Heart right ventricle (tissue), 16 donors: ENCODE measurements at regions not wholly inside any gene's neighbourhood (a gene's known extent, or its start where the extent isn't known, plus 50 kb on each side); places are given as distances from the start of the nearest gene placed in this dataset.

Experiments
- ATAC-seq, 8 donors: fragments of 200-7000 bp; cut with Tn5 transposase; one replicate each; pipeline ENCODE4 v1.9.1; 2020; ENCODE audit warnings: mild to moderate bottlenecking in 8 of 8, moderate library complexity in 8 of 8, moderate number of reproducible peaks in 1 of 8
- DNase-seq, 2 donors: peaks; one replicate each; pipeline ENCODE4 v3.0.0-alpha.2; 2020
- H3K27ac ChIP-seq, 10 donors: fragments of 200-600 bp; sonication (generic) in 2 of 10; one replicate each; pipeline versions ENCODE4 v1.5.0 to v1.8.0; 2020 to 2022; ENCODE audit warnings: mild to moderate bottlenecking in 3 of 10
- H3K27me3 ChIP-seq, 7 donors: fragments of 200-600 bp; one replicate each; pipeline ENCODE4 v1.8.0; 2021 to 2022; ENCODE audit warnings: mild to moderate bottlenecking in 2 of 7
- H3K36me3 ChIP-seq, 9 donors: fragments of 200-600 bp; sonication (generic) in 1 of 9; one replicate each; pipeline versions ENCODE4 v1.5.0 to v1.8.0; 2020 to 2022; ENCODE audit warnings: mild to moderate bottlenecking in 2 of 9
- H3K4me1 ChIP-seq, 9 donors: fragments of 200-600 bp; sonication (generic) in 1 of 9; one replicate each; pipeline versions ENCODE4 v1.5.0 to v1.8.0; 2020 to 2022; ENCODE audit warnings: mild to moderate bottlenecking in 4 of 9
- H3K4me3 ChIP-seq, 10 donors: fragments of 200-600 bp; sonication (generic) in 2 of 10; one replicate each; pipeline versions ENCODE4 v1.5.0 to v1.8.0; 2020 to 2022; ENCODE audit warnings: mild to moderate bottlenecking in 7 of 10, moderate library complexity in 2 of 10
- H3K9me3 ChIP-seq, 11 donors: fragments of 200-600 bp in 10 of 11; sonication (generic) in 2 of 11; one replicate each; pipeline versions ENCODE4 v1.5.0 to v1.8.0; 2013 to 2022; ENCODE audit warnings: mild to moderate bottlenecking in 2 of 11, control low read depth in 1 of 11, moderate library complexity in 1 of 11
- WGBS, 2 donors: extraction: QIAGEN DNeasy Blood & Tissue Kit; methylation state at CpG; one replicate each; pipeline ENCODE4 v1.1.7; 2013; ENCODE audit warnings: inconsistent platforms in 1 of 2; 5-methylcytosine and 5-hydroxymethylcytosine counted together
- intact Hi-C, 10 donors: fragments of 100-400 bp; cut with DNase I; formaldehyde crosslinking; loops; one replicate each; pipeline versions ENCODE4 v1.11.1 to v1.14.2; 2022
- TF ChIP-seq, protein P1 (sequence below), 9 donors: fragments of 200-600 bp; sonication (generic) in 2 of 9; IDR thresholded peaks; one replicate each; pipeline versions ENCODE4 v1.5.0 to v1.8.0; 2021 to 2022; ENCODE audit warnings: antibody characterized with exemption in 9 of 9, mild to moderate bottlenecking in 5 of 9, moderate library complexity in 1 of 9
- donor health status: Arrhythmogenic right ventricular cardiomyopathy.
- donor health status: ischemic (EF 13 %, LVEDD 7.1; RV severe dilation, severe dysfunction).
- donor health status: healthy with polysubstance abuse.
- donor health status: DM: no; HTN: yes; CAD: no.
- donor health status: DM: no; HTN: no; CAD: no.
- donor health status: ischemic (EF 25% LVEDD 6.9; RV normal size, moderate dysfunction).
- donor health status: ischemic (EF 25% LVEDD 5.7; RV mildly dilated, moderate dysfunction).
- donor health status: healthy.
- donor health status: DM: yes; HTN: yes; CAD: no.
- donor health status: Ischemic cardiomyopathy.
- donor health status: ischemic (EF 35%, LVEDD 5.7; RV mildly dilated, moderate dysfunction).
- donor health status: nonischemic (EF 11% LVEDD 7.7; RV severe dilation, severe dysfunction).
- donor health status: DM: yes; HTN: yes; CAD: no.
- donor health status: PGD.
- donor health status: ischemic (EF 29% LVEDD 5.4; RV normal size, mild dysfunction).
- donor health status: nonischemic (EF 23%, LVEDD 6.1; RV moderate dilation, normal function).

- WGBS, 2 donors = 78 to 81% methylated on average over 4 of the region's 4 CpGs
- H3K27me3 ChIP-seq = no peaks in the 10 kb centered on the region
- H3K4me1 ChIP-seq = no peaks in the 10 kb centered on the region
- TF ChIP-seq, protein P1, sequence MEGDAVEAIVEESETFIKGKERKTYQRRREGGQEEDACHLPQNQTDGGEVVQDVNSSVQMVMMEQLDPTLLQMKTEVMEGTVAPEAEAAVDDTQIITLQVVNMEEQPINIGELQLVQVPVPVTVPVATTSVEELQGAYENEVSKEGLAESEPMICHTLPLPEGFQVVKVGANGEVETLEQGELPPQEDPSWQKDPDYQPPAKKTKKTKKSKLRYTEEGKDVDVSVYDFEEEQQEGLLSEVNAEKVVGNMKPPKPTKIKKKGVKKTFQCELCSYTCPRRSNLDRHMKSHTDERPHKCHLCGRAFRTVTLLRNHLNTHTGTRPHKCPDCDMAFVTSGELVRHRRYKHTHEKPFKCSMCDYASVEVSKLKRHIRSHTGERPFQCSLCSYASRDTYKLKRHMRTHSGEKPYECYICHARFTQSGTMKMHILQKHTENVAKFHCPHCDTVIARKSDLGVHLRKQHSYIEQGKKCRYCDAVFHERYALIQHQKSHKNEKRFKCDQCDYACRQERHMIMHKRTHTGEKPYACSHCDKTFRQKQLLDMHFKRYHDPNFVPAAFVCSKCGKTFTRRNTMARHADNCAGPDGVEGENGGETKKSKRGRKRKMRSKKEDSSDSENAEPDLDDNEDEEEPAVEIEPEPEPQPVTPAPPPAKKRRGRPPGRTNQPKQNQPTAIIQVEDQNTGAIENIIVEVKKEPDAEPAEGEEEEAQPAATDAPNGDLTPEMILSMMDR (IDR thresholded peaks at IDR 0.05) = no peak
- no peak overlapping the region for H3K4me3 ChIP-seq
- H3K9me3 ChIP-seq = peaks cover 0 to 9% (median 0%) of the 10 kb centered on the region in 11 donors
- intact Hi-C loops = no loop called here
- no peak overlapping the region for H3K27ac ChIP-seq
- ATAC-seq (no peak), DNase-seq (no peak)
- no peaks in the 10 kb centered on the region for H3K36me3 ChIP-seq
These were observed 126.8 kb upstream of the VCX3A start for GRCh38 chrX:6661736-6662135.

- ATAC-seq (no peak), DNase-seq (no peak)
- Histone ChIP-seq H3K4me1 (no peaks in the 10 kb centered on the region), H3K36me3 (no peaks in the 10 kb centered on the region), H3K27ac (no peak overlapping the region), H3K4me3 (no peak overlapping the region), H3K9me3 (peaks cover 0 to 7% (median 0%) of the 10 kb centered on the region in 11 donors), H3K27me3 (no peaks in the 10 kb centered on the region)
- 73 to 81% methylated on average over 2 of the region's 2 CpGs for WGBS, 2 donors
- TF ChIP-seq, protein P1 (IDR thresholded peaks at IDR 0.05) = no peak
- intact Hi-C loops = no loop called here
These were observed 125.8 kb upstream of the VCX3A start for GRCh38 chrX:6660567-6661264.

GRCh38 chrX:6645216-6645615, 110.3 kb upstream of the VCX3A start:
- Histone ChIP-seq H3K36me3 (no peaks in the 10 kb centered on the region), H3K9me3 (peaks cover 0 to 9% (median 0%) of the 10 kb centered on the region in 11 donors), H3K4me3 (no peak overlapping the region), H3K27me3 (no peaks in the 10 kb centered on the region), H3K4me1 (no peaks in the 10 kb centered on the region), H3K27ac (no peak overlapping the region)
- 50 to 53% methylated on average over 2 of the region's 2 CpGs for WGBS, 2 donors
- TF ChIP-seq, protein P1 (IDR thresholded peaks at IDR 0.05) = no peak
- DNase-seq = no peak
- ATAC-seq = no peak
- intact Hi-C loops = no loop called here

GRCh38 chrX:6644411-6644810, 109.5 kb upstream of the VCX3A start:
- intact Hi-C loops = no loop called here
- WGBS, 2 donors = 90 to 93% methylated on average over 4 of the region's 4 CpGs

More at GRCh38 chrX:6644411-6644810, 109.5 kb upstream of the VCX3A start:
- Histone ChIP-seq H3K4me1 (no peaks in the 10 kb centered on the region), H3K4me3 (no peak overlapping the region), H3K36me3 (no peaks in the 10 kb centered on the region), H3K9me3 (peaks cover 0 to 9% (median 0%) of the 10 kb centered on the region in 11 donors), H3K27ac (no peak overlapping the region), H3K27me3 (no peaks in the 10 kb centered on the region)
- ATAC-seq (no peak), DNase-seq (no peak)
- TF ChIP-seq, protein P1 (IDR thresholded peaks at IDR 0.05) = peak in 1 of 9 donors; percentile 37
